ENCODE measurements at regions not wholly inside any gene's neighbourhood (a gene's known extent, or its start where the extent isn't known, plus 50 kb on each side); places are given as distances from the start of the nearest gene placed in this dataset.

DNA sequence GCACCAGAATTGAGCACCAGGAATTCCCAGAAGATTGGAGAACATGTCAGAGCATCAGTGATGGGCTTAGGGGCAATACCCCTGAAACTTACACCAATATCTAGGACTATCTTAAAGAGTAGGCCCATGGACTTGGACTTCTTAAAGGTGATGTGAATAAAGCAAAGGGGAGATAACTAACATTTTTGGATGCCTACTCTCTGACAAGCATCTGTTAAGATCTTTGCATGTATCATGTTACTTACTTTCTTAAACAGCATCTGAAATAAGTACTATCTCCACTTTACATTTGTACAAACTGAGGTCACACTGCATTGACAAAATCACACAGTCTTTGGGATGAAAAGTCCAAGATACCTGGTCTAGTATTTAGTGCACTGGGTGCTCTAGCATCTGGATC, 258.6 kb upstream of the ARSJ start:
- POLR2A ChIA-PET: no interaction called here
- no peak for DNase-seq (ENCODE audit: low spot score)

DNA sequence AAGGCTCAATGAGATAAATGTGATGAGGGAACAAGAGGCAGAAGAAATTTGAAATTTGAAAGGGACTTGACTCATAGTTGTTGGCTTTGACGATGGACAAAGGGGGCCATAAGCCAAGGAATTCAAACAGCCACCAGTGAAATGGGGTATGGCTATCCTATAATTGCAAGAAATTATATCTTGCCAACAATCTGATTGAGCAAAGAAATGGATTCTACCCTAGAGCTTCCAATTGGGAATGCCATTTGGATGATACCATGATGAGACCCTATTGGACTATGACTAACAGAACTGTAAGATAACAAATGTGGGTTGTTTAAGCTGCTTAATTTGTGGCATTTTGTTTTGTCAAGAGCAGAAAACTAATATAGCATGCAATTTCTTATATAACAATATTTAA, 270.1 kb upstream of the ARSJ start:
- no peaks in the 10 kb centered on the region for H3K27me3 Mint-ChIP-seq (ENCODE audit: low read depth)
- H3K27ac Mint-ChIP-seq: no peak overlapping the region
- H3K9me3 Mint-ChIP-seq: 0 out of 2 replicates have a peak, but pooled peaks cover 3% of the 10 kb centered on the region
- DNase-seq (ENCODE audit: low spot score) (no peak), ATAC-seq (no peak)
- no peak overlapping the region for H3K4me3 Mint-ChIP-seq
- ChIA-PET CTCF (no interaction called here), POLR2A (no interaction called here)
- H3K4me1 Mint-ChIP-seq: no peaks in the 10 kb centered on the region
- H3K36me3 Mint-ChIP-seq: no peaks in the 10 kb centered on the region
- TF ChIP-seq ELF4 (CRISPR knock-in tag; IDR thresholded peaks at IDR 0.05; ENCODE audit: low read depth) (no peak), SMAD4 (CRISPR knock-in tag; IDR thresholded peaks at IDR 0.05) (no peak), SOX15 (CRISPR knock-in tag; IDR thresholded peaks at IDR 0.05) (no peak), HMGA2 (CRISPR knock-in tag; IDR thresholded peaks at IDR 0.05) (no peak), TCF7 (CRISPR knock-in tag; IDR thresholded peaks at IDR 0.05; ENCODE audit: low read depth) (no peak)
- TF ChIP-seq, protein P1, sequence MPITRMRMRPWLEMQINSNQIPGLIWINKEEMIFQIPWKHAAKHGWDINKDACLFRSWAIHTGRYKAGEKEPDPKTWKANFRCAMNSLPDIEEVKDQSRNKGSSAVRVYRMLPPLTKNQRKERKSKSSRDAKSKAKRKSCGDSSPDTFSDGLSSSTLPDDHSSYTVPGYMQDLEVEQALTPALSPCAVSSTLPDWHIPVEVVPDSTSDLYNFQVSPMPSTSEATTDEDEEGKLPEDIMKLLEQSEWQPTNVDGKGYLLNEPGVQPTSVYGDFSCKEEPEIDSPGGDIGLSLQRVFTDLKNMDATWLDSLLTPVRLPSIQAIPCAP (CRISPR knock-in tag; IDR thresholded peaks at IDR 0.05): no peak
- TF ChIP-seq, protein P2, sequence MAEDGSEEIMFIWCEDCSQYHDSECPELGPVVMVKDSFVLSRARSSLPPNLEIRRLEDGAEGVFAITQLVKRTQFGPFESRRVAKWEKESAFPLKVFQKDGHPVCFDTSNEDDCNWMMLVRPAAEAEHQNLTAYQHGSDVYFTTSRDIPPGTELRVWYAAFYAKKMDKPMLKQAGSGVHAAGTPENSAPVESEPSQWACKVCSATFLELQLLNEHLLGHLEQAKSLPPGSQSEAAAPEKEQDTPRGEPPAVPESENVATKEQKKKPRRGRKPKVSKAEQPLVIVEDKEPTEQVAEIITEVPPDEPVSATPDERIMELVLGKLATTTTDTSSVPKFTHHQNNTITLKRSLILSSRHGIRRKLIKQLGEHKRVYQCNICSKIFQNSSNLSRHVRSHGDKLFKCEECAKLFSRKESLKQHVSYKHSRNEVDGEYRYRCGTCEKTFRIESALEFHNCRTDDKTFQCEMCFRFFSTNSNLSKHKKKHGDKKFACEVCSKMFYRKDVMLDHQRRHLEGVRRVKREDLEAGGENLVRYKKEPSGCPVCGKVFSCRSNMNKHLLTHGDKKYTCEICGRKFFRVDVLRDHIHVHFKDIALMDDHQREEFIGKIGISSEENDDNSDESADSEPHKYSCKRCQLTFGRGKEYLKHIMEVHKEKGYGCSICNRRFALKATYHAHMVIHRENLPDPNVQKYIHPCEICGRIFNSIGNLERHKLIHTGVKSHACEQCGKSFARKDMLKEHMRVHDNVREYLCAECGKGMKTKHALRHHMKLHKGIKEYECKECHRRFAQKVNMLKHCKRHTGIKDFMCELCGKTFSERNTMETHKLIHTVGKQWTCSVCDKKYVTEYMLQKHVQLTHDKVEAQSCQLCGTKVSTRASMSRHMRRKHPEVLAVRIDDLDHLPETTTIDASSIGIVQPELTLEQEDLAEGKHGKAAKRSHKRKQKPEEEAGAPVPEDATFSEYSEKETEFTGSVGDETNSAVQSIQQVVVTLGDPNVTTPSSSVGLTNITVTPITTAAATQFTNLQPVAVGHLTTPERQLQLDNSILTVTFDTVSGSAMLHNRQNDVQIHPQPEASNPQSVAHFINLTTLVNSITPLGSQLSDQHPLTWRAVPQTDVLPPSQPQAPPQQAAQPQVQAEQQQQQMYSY (CRISPR knock-in tag; IDR thresholded peaks at IDR 0.05): no peak

More for the DNA sequence above, 258.6 kb upstream of the ARSJ start:
- H3K9me3 Mint-ChIP-seq: no peaks in the 10 kb centered on the region
- no peak for TF ChIP-seq ZNF396 (CRISPR knock-in tag; IDR thresholded peaks at IDR 0.05; ENCODE audit: borderline replicate concordance)
- TF ChIP-seq, protein P3, sequence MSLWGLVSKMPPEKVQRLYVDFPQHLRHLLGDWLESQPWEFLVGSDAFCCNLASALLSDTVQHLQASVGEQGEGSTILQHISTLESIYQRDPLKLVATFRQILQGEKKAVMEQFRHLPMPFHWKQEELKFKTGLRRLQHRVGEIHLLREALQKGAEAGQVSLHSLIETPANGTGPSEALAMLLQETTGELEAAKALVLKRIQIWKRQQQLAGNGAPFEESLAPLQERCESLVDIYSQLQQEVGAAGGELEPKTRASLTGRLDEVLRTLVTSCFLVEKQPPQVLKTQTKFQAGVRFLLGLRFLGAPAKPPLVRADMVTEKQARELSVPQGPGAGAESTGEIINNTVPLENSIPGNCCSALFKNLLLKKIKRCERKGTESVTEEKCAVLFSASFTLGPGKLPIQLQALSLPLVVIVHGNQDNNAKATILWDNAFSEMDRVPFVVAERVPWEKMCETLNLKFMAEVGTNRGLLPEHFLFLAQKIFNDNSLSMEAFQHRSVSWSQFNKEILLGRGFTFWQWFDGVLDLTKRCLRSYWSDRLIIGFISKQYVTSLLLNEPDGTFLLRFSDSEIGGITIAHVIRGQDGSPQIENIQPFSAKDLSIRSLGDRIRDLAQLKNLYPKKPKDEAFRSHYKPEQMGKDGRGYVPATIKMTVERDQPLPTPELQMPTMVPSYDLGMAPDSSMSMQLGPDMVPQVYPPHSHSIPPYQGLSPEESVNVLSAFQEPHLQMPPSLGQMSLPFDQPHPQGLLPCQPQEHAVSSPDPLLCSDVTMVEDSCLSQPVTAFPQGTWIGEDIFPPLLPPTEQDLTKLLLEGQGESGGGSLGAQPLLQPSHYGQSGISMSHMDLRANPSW (CRISPR knock-in tag; conservative IDR thresholded peaks at IDR 0.05; ENCODE audit: low read depth): no peak
- no peak for TF ChIP-seq JAZF1 (CRISPR knock-in tag; IDR thresholded peaks at IDR 0.05)
- TF ChIP-seq, protein P4, sequence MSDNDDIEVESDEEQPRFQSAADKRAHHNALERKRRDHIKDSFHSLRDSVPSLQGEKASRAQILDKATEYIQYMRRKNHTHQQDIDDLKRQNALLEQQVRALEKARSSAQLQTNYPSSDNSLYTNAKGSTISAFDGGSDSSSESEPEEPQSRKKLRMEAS (CRISPR knock-in tag; IDR thresholded peaks at IDR 0.05): no peak
- TF ChIP-seq FOXP1 (CRISPR knock-in tag; IDR thresholded peaks at IDR 0.05; ENCODE audit: borderline replicate concordance): no peak
- TF ChIP-seq TEAD4 (CRISPR knock-in tag; IDR thresholded peaks at IDR 0.05): no peak
- TF ChIP-seq GABPB1 (CRISPR knock-in tag; IDR thresholded peaks at IDR 0.05): no peak
- no peak for TF ChIP-seq RELA (CRISPR knock-in tag; IDR thresholded peaks at IDR 0.05; ENCODE audit: borderline replicate concordance)
- TF ChIP-seq SP1 (CRISPR knock-in tag; conservative IDR thresholded peaks at IDR 0.05): no peak
- TF ChIP-seq, protein P5, sequence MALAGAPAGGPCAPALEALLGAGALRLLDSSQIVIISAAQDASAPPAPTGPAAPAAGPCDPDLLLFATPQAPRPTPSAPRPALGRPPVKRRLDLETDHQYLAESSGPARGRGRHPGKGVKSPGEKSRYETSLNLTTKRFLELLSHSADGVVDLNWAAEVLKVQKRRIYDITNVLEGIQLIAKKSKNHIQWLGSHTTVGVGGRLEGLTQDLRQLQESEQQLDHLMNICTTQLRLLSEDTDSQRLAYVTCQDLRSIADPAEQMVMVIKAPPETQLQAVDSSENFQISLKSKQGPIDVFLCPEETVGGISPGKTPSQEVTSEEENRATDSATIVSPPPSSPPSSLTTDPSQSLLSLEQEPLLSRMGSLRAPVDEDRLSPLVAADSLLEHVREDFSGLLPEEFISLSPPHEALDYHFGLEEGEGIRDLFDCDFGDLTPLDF (CRISPR knock-in tag; IDR thresholded peaks at IDR 0.05): no peak
- TF ChIP-seq, protein P6, sequence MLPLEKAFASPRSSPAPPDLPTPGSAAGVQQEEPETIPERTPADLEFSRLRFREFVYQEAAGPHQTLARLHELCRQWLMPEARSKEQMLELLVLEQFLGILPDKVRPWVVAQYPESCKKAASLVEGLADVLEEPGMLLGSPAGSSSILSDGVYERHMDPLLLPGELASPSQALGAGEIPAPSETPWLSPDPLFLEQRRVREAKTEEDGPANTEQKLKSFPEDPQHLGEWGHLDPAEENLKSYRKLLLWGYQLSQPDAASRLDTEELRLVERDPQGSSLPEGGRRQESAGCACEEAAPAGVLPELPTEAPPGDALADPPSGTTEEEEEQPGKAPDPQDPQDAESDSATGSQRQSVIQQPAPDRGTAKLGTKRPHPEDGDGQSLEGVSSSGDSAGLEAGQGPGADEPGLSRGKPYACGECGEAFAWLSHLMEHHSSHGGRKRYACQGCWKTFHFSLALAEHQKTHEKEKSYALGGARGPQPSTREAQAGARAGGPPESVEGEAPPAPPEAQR (CRISPR knock-in tag; IDR thresholded peaks at IDR 0.05): no peak
- TF ChIP-seq, protein P7, sequence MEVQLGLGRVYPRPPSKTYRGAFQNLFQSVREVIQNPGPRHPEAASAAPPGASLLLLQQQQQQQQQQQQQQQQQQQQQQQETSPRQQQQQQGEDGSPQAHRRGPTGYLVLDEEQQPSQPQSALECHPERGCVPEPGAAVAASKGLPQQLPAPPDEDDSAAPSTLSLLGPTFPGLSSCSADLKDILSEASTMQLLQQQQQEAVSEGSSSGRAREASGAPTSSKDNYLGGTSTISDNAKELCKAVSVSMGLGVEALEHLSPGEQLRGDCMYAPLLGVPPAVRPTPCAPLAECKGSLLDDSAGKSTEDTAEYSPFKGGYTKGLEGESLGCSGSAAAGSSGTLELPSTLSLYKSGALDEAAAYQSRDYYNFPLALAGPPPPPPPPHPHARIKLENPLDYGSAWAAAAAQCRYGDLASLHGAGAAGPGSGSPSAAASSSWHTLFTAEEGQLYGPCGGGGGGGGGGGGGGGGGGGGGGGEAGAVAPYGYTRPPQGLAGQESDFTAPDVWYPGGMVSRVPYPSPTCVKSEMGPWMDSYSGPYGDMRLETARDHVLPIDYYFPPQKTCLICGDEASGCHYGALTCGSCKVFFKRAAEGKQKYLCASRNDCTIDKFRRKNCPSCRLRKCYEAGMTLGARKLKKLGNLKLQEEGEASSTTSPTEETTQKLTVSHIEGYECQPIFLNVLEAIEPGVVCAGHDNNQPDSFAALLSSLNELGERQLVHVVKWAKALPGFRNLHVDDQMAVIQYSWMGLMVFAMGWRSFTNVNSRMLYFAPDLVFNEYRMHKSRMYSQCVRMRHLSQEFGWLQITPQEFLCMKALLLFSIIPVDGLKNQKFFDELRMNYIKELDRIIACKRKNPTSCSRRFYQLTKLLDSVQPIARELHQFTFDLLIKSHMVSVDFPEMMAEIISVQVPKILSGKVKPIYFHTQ (CRISPR knock-in tag; IDR thresholded peaks at IDR 0.05): no peak
- no peak for TF ChIP-seq CREB1 (CRISPR knock-in tag; IDR thresholded peaks at IDR 0.05)
- TF ChIP-seq GTF2I (CRISPR knock-in tag; conservative IDR thresholded peaks at IDR 0.05): no peak
- no peak for TF ChIP-seq NFATC4 (CRISPR knock-in tag; IDR thresholded peaks at IDR 0.05)
- no peak for TF ChIP-seq OVOL2 (CRISPR knock-in tag; IDR thresholded peaks at IDR 0.05; ENCODE audit: borderline replicate concordance)
- TF ChIP-seq, protein P8, sequence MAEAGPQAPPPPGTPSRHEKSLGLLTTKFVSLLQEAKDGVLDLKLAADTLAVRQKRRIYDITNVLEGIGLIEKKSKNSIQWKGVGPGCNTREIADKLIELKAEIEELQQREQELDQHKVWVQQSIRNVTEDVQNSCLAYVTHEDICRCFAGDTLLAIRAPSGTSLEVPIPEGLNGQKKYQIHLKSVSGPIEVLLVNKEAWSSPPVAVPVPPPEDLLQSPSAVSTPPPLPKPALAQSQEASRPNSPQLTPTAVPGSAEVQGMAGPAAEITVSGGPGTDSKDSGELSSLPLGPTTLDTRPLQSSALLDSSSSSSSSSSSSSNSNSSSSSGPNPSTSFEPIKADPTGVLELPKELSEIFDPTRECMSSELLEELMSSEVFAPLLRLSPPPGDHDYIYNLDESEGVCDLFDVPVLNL (CRISPR knock-in tag; IDR thresholded peaks at IDR 0.05; ENCODE audit: borderline replicate concordance, low read depth): no peak
- no peak for TF ChIP-seq SOX15 (CRISPR knock-in tag; IDR thresholded peaks at IDR 0.05)
- CTCF ChIA-PET: no interaction called here
- H3K27ac Mint-ChIP-seq: no peak overlapping the region
- no peak overlapping the region for H3K4me3 Mint-ChIP-seq
- no peaks in the 10 kb centered on the region for H3K4me1 Mint-ChIP-seq
- ATAC-seq: no peak
- H3K36me3 Mint-ChIP-seq: no peaks in the 10 kb centered on the region
- H3K27me3 Mint-ChIP-seq (ENCODE audit: low read depth): no peaks in the 10 kb centered on the region

Measured in WTC11 (cell line).